ENCODE measurements at regions not wholly inside any gene's neighbourhood (a gene's known extent, or its start where the extent isn't known, plus 50 kb on each side); places are given as distances from the start of the nearest gene placed in this dataset.

DNA sequence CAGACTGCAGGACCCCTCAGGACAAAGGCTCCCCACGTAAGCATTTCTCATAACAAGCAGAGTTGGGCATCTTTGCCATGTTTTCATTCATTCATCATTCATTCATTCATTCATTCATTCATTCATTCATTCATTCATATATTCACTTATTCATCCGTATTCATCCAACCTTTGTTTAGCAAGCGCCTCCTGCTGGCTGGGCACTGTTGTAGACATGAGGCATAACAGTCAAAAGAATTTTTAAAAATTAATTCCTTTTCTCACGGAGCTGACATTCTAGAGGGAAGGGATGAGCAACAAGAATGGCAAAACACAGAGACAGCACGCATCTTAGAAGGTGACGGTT lies 351.7 kb upstream of the TNRC6C start:
- ATAC-seq (ENCODE audit: low FRiP score in 2 of 2), result no peak
- Histone ChIP-seq H3K27ac (no peak overlapping the region), H3K4me1 (peaks cover 0 to 8% (median 3%) of the 10 kb centered on the region in 4 donors), H3K4me3 (no peak overlapping the region), H3K27me3 (no peaks in the 10 kb centered on the region), H3K36me3 (no peaks in the 10 kb centered on the region), H3K9me3 (no peaks in the 10 kb centered on the region)
- WGBS, 2 donors, result 86 to 89% methylated on average over 6 of the region's 6 CpGs
- DNase-seq, result no peak
- no peak for TF ChIP-seq POLR2AphosphoS5 (IDR thresholded peaks at IDR 0.05)
- no peak for TF ChIP-seq EP300 (IDR thresholded peaks at IDR 0.05)
- TF ChIP-seq, protein P1, sequence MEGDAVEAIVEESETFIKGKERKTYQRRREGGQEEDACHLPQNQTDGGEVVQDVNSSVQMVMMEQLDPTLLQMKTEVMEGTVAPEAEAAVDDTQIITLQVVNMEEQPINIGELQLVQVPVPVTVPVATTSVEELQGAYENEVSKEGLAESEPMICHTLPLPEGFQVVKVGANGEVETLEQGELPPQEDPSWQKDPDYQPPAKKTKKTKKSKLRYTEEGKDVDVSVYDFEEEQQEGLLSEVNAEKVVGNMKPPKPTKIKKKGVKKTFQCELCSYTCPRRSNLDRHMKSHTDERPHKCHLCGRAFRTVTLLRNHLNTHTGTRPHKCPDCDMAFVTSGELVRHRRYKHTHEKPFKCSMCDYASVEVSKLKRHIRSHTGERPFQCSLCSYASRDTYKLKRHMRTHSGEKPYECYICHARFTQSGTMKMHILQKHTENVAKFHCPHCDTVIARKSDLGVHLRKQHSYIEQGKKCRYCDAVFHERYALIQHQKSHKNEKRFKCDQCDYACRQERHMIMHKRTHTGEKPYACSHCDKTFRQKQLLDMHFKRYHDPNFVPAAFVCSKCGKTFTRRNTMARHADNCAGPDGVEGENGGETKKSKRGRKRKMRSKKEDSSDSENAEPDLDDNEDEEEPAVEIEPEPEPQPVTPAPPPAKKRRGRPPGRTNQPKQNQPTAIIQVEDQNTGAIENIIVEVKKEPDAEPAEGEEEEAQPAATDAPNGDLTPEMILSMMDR (IDR thresholded peaks at IDR 0.05), result no peak
- no peak for TF ChIP-seq POLR2A (IDR thresholded peaks at IDR 0.05)

DNA sequence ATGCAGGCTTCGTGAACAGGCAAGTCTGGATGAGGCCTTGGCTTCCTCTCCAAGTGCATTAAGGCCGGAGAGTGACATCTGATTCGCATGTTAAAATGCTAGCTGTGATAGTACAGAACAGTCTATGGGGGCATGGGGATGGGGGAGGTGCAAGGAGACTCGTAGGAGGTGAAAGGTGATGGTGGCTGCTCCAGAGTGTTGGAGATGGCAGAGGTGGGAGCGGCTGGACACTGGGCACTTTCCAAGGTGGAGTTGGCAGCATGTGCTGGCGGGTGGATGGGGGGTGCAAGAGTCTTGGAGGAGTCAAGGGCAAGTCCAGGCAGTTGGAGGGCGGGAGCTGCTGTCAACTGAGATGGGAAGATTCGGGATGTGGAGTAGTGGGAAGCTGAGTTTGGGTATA lies 350.9 kb upstream of the TNRC6C start:
- no peaks in the 10 kb centered on the region for H3K36me3 ChIP-seq
- no peaks in the 10 kb centered on the region for H3K9me3 ChIP-seq
- DNase-seq (no peak), ATAC-seq (ENCODE audit: low FRiP score in 2 of 2) (no peak)
- peaks cover 0 to 6% (median 3%) of the 10 kb centered on the region in 4 donors for H3K4me1 ChIP-seq
- WGBS, 2 donors, result 90 to 93% methylated on average over 8 of the region's 8 CpGs
- no peak for TF ChIP-seq POLR2AphosphoS5 (IDR thresholded peaks at IDR 0.05)
- TF ChIP-seq, protein P1 (IDR thresholded peaks at IDR 0.05), result no peak
- TF ChIP-seq EP300 (IDR thresholded peaks at IDR 0.05), result no peak
- no peak for TF ChIP-seq POLR2A (IDR thresholded peaks at IDR 0.05)
- no peaks in the 10 kb centered on the region for H3K27me3 ChIP-seq
- H3K4me3 ChIP-seq, result no peak overlapping the region
- H3K27ac ChIP-seq, result no peak overlapping the region

DNA sequence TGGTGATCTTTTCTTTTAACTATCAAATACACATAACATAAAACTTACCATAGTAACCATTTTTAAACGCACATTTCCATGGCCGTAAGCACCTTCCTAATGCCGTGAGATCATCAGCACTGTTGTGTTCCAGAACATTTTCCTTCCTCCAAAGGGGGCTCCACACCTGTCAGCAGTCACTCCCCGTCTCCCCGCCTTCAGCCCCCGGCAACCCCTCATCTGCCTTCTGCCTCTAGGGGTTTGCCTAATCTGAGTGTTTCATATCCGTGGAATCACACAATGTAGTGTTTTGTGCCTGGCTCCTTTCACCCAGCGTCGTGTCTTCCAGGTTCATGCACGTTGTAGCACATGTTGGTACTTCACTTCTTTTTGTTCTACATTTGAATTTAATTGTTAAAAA lies 350.1 kb upstream of the TNRC6C start:
- Histone ChIP-seq H3K9me3 (no peaks in the 10 kb centered on the region), H3K27me3 (no peaks in the 10 kb centered on the region), H3K27ac (no peak overlapping the region), H3K4me1 (no peaks in the 10 kb centered on the region), H3K4me3 (no peak overlapping the region), H3K36me3 (no peaks in the 10 kb centered on the region)
- ATAC-seq (ENCODE audit: low FRiP score in 2 of 2), result no peak
- WGBS, 2 donors, result 92 to 95% methylated on average over 10 of the region's 10 CpGs
- TF ChIP-seq, protein P1 (IDR thresholded peaks at IDR 0.05), result no peak
- TF ChIP-seq POLR2AphosphoS5 (IDR thresholded peaks at IDR 0.05) (no peak), EP300 (IDR thresholded peaks at IDR 0.05) (no peak), POLR2A (IDR thresholded peaks at IDR 0.05) (no peak)
- no peak for DNase-seq

DNA sequence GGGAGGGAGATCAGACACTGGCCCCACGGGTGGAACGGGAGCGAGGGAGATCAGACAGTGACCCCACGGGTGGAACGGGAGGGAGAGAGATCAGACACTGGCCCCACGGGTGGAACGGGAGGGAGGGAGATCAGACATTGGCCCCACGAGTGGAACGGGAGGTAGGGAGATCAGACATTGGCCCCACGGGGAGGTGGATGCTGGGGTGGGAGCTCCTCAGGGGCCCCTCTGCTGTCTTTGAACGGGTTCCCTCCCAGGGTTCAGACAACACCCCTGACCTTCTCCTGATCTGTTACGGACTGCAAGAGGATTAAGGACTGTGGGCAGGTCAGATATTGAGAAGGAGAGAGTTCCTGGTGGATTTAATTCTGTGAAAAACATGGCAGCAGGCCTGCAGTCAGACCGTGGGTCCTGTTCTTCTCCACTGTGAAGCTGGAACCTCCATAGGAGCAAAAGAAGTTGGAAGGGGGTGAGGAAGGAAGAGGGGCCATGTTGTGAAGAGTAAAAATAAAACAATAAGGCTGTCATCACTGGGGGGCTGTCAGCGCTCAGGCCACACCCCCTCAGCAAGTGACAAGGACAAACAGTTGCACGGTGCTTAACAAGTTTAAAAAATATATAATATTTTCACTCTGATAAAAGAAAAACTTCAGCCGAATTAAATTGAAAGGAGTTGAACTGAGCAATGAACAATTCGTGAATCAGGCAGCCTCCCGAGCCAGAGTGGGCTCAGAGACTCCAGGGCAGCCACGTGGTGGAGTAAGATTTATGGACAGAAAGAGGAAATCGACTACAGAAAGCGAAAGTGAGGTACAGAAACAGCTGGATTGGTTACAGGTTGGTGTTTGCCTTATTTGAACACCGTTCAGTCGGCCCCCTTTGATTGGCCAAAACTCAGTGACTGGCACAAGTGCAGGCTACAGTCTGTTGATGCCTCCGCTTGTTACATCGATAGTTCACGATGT lies 348.7 kb upstream of the TNRC6C start:
- no peaks in the 10 kb centered on the region for H3K36me3 ChIP-seq
- no peaks in the 10 kb centered on the region for H3K4me1 ChIP-seq
- TF ChIP-seq, protein P1 (IDR thresholded peaks at IDR 0.05), result no peak
- TF ChIP-seq POLR2AphosphoS5 (IDR thresholded peaks at IDR 0.05) (no peak), EP300 (IDR thresholded peaks at IDR 0.05) (no peak), POLR2A (IDR thresholded peaks at IDR 0.05) (no peak)
- no peak overlapping the region for H3K27ac ChIP-seq
- H3K9me3 ChIP-seq, result no peaks in the 10 kb centered on the region
- no peak for DNase-seq
- 67 to 68% methylated on average over 26 of the region's 26 CpGs for WGBS, 2 donors
- H3K27me3 ChIP-seq, result no peaks in the 10 kb centered on the region
- H3K4me3 ChIP-seq, result peak overlapping the region in 2 of 4 donors; percentile 15 to 32
- peak in 1 of 2 donors; percentile 40 for ATAC-seq (ENCODE audit: low FRiP score in 2 of 2)

All from upper lobe of left lung (tissue), 6 donors.